ENCODE measurements at regions not wholly inside any gene's neighbourhood (a gene's known extent, or its start where the extent isn't known, plus 50 kb on each side); places are given as distances from the start of the nearest gene placed in this dataset. TPM values are rescaled to one million over a fixed set of nuclear protein-coding genes. Genes with fewer than 3 reads are reported as not detected.

- Histone ChIP-seq H3K27ac (ENCODE audit: insufficient read depth, low read depth, low read length) (no peak overlapping the region), H3K27me3 (ENCODE audit: control insufficient read depth in 2 of 2, insufficient read depth in 2 of 2, low read length in 2 of 2) (no peaks in the 10 kb centered on the region), H3K4me1 (ENCODE audit: control insufficient read depth, extremely low read depth, insufficient read depth, low read length) (no peaks in the 10 kb centered on the region), H3K4me2 (ENCODE audit: insufficient read depth, low read length) (no peak overlapping the region), H3K36me3 (ENCODE audit: control insufficient read depth in 2 of 2, extremely low read depth in 1 of 2, insufficient read depth in 2 of 2, low read length in 2 of 2) (no peaks in the 10 kb centered on the region), H3K4me3 (replicated peaks in 1 of 3; ENCODE audit: insufficient read depth in 1 of 3, low read depth in 1 of 3, low read length in 3 of 3) (no peak overlapping the region), H2AFZ (ENCODE audit: low read depth, low read length) (no peak overlapping the region), H3K9me1 (replicated peaks; ENCODE audit: control insufficient read depth, extremely low read depth, insufficient read depth, low read length) (no peaks in the 10 kb centered on the region), H3K79me2 (ENCODE audit: control insufficient read depth, insufficient read depth, low read length) (no peaks in the 10 kb centered on the region), H3K9ac (replicated peaks; ENCODE audit: extremely low read depth, insufficient read depth, low read length) (no peak overlapping the region), H3K9me3 (replicated peaks; ENCODE audit: control insufficient read depth, insufficient read depth, low read length) (no peaks in the 10 kb centered on the region), H4K20me1 (replicated peaks; ENCODE audit: control insufficient read depth, extremely low read depth, insufficient read depth, low read length) (no peaks in the 10 kb centered on the region)
- dilution Hi-C loops (cut with MboI; ENCODE audit: extremely low pct_ligation_motif_present, low sequenced_read_pairs), result no loop called here
- DNase-seq (ENCODE audit: low read depth, low spot score), result no peak
- intact Hi-C loops (cut with micrococcal nuclease), result no loop called here
- CTCF ChIA-PET, result interaction anchor here (1.2 kb wide), 1 partner anchor 10 kb away, joined by 4 read pairs; no protein-coding TSS in a partner anchor
- FAIRE-seq, result no peak
- no TSS peak for BruUV-seq (replicated peaks)
- TF ChIP-seq JUN (IDR thresholded peaks at IDR 0.05; ENCODE audit: borderline replicate concordance, insufficient read depth, insufficient read length, low read depth) (no peak), MYC (IDR thresholded peaks at IDR 0.05; ENCODE audit: low read depth, low read length) (no peak), GATA2 (IDR thresholded peaks at IDR 0.05; ENCODE audit: insufficient read depth, insufficient read length, low read depth, low read length) (no peak), POLR2A (IDR thresholded peaks at IDR 0.05; ENCODE audit: low read depth, low read length) (no peak), POLR2AphosphoS5 (IDR thresholded peaks at IDR 0.05; ENCODE audit: insufficient read depth, low read depth, low read length) (no peak), MAX (IDR thresholded peaks at IDR 0.05; ENCODE audit: insufficient read depth, insufficient read length) (no peak), EZH2 (IDR thresholded peaks at IDR 0.05; ENCODE audit: borderline replicate concordance, low read depth, low read length, severe bottlenecking) (no peak), FOS (IDR thresholded peaks at IDR 0.05; ENCODE audit: borderline replicate concordance, insufficient read depth, low read length) (no peak)
- TF ChIP-seq, protein P1, sequence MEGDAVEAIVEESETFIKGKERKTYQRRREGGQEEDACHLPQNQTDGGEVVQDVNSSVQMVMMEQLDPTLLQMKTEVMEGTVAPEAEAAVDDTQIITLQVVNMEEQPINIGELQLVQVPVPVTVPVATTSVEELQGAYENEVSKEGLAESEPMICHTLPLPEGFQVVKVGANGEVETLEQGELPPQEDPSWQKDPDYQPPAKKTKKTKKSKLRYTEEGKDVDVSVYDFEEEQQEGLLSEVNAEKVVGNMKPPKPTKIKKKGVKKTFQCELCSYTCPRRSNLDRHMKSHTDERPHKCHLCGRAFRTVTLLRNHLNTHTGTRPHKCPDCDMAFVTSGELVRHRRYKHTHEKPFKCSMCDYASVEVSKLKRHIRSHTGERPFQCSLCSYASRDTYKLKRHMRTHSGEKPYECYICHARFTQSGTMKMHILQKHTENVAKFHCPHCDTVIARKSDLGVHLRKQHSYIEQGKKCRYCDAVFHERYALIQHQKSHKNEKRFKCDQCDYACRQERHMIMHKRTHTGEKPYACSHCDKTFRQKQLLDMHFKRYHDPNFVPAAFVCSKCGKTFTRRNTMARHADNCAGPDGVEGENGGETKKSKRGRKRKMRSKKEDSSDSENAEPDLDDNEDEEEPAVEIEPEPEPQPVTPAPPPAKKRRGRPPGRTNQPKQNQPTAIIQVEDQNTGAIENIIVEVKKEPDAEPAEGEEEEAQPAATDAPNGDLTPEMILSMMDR (IDR thresholded peaks at IDR 0.05; ENCODE audit: extremely low read depth in 1 of 2, insufficient read depth in 1 of 2, low read depth in 1 of 2, low read length in 2 of 2), result no peak
- POLR2A ChIA-PET, result no interaction called here
Observed at GRCh38 chr4:52535793-52536192, 123.3 kb downstream of the USP46 start.

Small RNAs in the stretch of these regions (small RNA-seq; reads per million reads assigned to genes)
- not detected for gene RNU6-1252P (ENCODE audit: insufficient read depth, insufficient read length, low read depth, low replicate concordance)
